ENCODE measurements at regions not wholly inside any gene's neighbourhood (a gene's known extent, or its start where the extent isn't known, plus 50 kb on each side); places are given as distances from the start of the nearest gene placed in this dataset.
"Not testable (repeated sequence)": the region's sequence is repeated elsewhere in the genome, so short reads cannot be mapped to it uniquely, and the experiment has no call there.

- TF ChIP-seq POLR2A, CTCF (IDR thresholded peaks at IDR 0.05): not testable (repeated sequence)
Observed at GRCh38 chr7:64459858-64460257, 103.0 kb downstream of the ZNF680 start.
